CD4-positive, alpha-beta T cell treated with Interleukin-10 for 1 hour (primary cell): ENCODE measurements at regions not wholly inside any gene's neighbourhood (a gene's known extent, or its start where the extent isn't known, plus 50 kb on each side); places are given as distances from the start of the nearest gene placed in this dataset.
"Not testable (repeated sequence)": the region's sequence is repeated elsewhere in the genome, so short reads cannot be mapped to it uniquely, and the experiment has no call there.

Experiments used
- DNase-seq: peaks from one replicate; pipeline ENCODE4 v3.0.0-alpha.2; 2020

- DNase-seq = no peak
Observed at GRCh38 chr7:145434811-145435210, 599.0 kb upstream of the TPK1 start.

DNA sequence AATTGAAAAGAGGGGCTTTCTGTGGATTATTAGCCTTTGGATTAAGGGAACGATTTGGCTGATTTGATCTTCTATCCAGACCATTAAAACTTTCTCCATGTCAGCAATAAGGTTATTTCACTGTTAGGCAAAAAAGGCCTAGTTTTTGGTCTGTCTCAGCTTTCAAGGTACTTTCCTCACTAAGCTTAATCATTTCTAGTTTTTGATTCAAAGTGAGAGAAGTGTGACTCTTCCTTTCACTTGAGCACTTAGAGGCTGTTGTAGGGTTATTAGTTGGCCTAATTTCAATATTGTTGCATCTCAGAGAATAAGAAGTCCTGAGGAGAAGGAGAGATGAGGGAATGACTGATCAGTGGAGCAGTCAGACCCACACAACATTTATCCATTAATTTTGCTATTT is 596.0 kb upstream of the TPK1 start:
- no peak for DNase-seq

GRCh38 chr7:145418481-145418880 is 582.6 kb upstream of the TPK1 start:
- DNase-seq = not testable (repeated sequence)

GRCh38 chr7:145411066-145411465 is 575.2 kb upstream of the TPK1 start:
- DNase-seq = no peak

DNA sequence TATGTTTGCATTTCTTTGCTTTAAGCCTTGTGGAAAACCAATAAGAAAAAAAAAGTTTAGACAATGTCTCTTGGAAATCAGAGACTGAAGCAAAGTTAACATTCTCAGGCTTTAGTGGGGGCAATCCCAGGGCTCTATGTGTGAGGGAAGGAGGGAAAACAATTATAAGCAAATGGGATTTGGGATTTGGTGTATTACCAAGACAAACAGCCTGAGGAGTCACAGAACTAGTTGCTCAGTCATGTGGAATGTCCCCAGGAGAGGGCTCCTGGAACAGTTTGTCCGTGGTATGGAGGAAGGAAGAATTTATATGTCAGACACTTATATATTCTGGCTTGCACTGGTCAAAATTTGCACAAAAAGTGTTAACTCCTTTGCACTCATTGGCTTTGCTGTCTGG is 562.9 kb upstream of the TPK1 start:
- DNase-seq = no peak

DNA sequence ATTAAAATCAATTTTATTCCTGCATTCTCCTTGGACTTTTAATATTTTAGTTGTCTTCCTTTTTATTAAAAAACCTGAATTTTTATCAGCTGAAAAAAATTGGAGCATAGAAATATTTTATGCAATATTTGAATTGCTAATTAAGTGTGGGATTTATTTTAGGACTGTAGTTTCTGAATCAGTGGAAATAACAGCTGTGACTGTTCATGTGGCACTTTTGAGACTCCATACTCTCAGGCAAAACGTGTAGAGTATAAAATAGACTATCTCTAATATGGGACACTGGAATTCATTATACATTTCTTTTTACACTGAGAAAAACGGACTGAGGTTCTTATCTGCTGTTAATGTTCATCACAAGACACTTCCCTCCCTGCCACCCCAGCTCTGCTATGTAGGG is 558.3 kb upstream of the TPK1 start:
- no peak for DNase-seq

DNA sequence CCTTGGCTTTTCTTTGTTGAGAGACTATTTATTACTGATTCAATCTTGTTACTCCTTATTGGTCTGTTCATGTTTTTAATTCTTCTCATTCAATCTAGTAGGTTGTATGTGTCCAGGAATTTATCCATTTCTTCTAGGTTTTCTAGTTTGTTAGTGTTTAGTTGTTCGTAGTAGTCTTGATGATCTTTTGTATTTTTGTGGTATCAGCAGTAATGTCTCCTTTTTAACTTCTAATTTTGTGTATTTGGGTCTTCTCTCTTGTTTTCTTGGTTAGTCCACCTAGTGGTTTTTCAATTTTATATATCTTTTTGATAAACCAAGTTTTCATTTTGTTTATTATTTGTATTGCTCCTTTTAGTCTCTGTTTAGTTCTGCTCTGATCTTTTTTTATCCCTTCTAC is 546.9 kb upstream of the TPK1 start:
- no peak for DNase-seq

DNA sequence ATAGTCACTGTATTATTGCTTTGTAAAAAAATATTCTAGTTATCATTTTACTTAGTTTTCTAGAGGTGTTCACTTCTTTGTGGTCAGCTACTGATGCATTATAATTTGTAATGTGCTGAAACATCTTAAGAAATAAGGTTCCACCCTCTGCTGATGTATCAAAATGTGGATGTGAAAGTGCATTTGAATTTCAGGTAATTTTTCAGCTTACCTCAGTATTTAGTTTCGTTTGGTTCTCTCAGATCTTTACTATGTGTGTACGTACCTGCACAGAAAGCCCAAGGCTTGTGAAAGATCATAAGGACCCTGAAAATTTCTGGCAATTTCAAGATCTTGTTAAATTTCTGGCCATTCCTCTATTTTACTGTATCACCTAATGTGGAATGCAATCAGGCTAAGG is 542.3 kb upstream of the TPK1 start:
- DNase-seq = no peak

DNA sequence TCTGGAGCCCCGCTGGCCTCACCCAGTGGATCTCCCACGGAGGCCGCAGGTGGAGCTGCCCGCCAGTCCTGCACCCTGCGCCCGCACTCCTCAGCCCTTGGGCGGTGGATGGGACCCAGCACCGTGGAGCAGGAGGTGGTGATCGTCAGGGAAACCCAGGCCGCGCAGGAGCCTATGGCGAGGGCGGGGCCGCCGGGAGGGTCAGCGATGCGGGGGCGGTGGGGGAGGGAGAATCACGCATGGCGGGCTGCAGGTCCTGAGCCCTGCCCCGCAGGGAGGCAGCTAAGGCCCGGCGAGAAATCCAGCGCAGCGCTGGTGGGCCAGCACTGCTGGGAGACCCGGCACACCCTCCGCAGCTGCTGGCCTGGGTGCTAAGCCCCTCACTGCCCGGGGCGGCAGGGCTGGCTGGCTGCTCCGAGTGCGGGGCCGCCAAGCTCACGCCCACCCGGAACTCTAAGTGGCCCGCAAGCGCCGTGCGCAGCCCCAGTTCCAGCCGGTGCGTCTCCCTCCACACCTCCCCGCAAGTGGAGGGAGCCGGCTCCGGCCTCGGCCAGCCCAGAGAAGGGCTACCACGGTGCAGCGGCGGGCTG is 524.8 kb upstream of the TPK1 start:
- no peak for DNase-seq

GRCh38 chr7:145350334-145350733 is 514.5 kb upstream of the TPK1 start:
- no peak for DNase-seq

- not testable (repeated sequence) for DNase-seq
Observed at GRCh38 chr7:145349452-145349851, 513.6 kb upstream of the TPK1 start.

- no peak for DNase-seq
Observed at GRCh38 chr7:145347271-145347670, 511.4 kb upstream of the TPK1 start.

DNA sequence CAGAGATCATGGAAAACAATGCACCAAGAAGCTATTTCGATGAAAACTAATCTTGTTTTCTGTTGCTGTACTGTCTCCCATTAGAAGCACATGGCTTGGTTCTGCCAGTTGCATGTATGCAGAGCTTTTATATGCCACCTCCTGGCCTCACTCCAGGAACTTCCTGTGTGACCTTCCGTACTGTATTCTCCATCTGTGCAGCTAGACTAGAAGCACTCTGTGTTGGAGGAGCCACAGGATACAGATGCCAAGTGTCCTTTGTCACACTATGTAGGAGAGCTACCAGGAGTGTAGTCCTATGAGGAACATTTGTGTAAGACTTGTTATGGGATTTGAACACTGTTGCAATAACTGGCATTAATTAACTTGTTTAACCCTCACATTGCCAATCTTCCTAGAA is 503.5 kb upstream of the TPK1 start:
- no peak for DNase-seq

- DNase-seq = no peak
Observed at GRCh38 chr7:145331522-145331921, 495.7 kb upstream of the TPK1 start.

- DNase-seq = no peak
Observed at GRCh38 chr7:145331076-145331475, 495.2 kb upstream of the TPK1 start.

DNA sequence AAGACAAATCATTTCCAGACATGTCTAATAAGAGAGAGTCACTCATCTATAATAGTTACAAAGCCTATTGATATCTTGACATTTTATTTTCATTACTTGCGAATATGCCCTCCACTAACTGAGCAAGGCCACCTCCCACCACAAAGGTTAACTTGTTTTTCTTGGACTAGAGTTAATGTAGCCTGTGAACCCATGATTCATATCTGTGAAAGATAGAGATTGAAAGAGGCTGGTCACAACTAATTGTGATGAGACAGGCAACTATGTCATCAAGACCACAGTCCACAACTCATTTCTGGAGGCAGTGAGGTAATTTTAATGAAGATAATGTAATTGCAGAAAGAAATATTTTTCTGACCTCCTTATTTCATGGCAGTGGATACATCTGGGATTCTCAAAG is 491.8 kb upstream of the TPK1 start:
- DNase-seq = no peak

- no peak for DNase-seq
Observed at GRCh38 chr7:145324081-145324480, 488.2 kb upstream of the TPK1 start.

- DNase-seq = no peak
Observed at GRCh38 chr7:145313551-145313950, 477.7 kb upstream of the TPK1 start.

- no peak for DNase-seq
Observed at GRCh38 chr7:145293754-145294153, 457.9 kb upstream of the TPK1 start.

GRCh38 chr7:145293228-145293701 is 457.4 kb upstream of the TPK1 start:
- DNase-seq = no peak

- DNase-seq = no peak
Observed at GRCh38 chr7:145289384-145289783, 453.5 kb upstream of the TPK1 start.

GRCh38 chr7:145276118-145276517 is 440.3 kb upstream of the TPK1 start:
- DNase-seq = no peak

DNA sequence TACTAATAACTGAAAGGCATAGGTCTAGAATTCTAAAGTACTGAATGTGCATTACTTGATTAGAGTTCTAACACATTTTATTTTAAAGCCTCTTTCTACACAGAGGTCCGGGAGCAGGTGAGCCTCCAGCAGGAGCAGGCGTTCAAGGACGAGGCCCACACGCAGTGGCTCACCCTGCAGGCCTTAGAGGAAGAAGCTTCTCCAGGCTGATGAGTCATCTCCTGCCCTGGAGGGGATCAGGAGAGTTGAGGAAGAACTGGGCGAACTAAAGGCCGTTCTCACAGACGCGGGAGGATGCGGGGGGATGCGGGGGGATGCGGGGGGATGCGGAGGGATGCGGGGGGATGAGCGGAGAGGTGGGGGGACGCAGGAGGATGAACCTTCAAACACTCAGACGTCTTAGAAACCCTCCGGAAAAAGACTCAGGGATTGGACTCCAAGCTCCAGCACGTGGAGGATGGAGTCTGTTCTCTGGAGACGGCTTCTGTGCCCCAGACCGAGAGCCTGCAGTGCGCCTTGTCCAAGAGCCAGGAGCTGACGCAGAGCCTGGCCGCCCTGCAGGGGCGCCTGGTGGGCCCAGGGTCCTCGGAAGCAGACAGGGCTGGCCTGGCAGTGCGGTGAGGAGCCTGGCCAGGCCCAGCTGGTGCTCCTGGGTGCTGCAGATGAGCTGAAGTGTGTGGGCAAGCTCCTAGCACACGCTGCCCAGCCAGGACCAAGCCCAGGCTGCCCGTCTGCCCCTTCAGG is 433.7 kb upstream of the TPK1 start:
- no peak for DNase-seq

DNA sequence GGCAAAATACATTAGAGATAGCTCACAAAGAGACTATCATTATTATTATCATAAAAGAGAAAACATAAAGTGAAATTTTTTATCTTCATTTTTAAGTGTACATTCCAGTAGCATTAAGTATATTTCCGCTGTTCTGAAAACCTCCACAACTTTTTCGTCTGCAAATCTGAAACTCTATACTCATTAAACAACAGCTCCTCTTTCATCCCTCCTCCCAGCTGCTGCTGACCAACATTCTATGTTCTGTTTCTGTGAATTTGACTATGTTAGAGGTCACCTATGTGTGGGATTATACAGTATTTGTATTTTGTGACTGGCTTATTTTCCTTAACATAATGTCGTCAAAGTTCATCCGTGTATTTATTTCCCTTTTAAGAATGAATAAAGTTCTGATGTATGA is 429.3 kb upstream of the TPK1 start:
- no peak for DNase-seq

GRCh38 chr7:145263886-145264285 is 428.0 kb upstream of the TPK1 start:
- no peak for DNase-seq
